ENCODE measurements at regions not wholly inside any gene's neighbourhood (a gene's known extent, or its start where the extent isn't known, plus 50 kb on each side); places are given as distances from the start of the nearest gene placed in this dataset.
"Not testable (repeated sequence)": the region's sequence is repeated elsewhere in the genome, so short reads cannot be mapped to it uniquely, and the experiment has no call there.

- dilution Hi-C loops (cut with MboI; ENCODE audit: extremely low pct_ligation_motif_present, low sequenced_read_pairs) = no loop called here
Observed at GRCh38 chr4:138788267-138788790, 227.3 kb upstream of the NOCT start.

GRCh38 chr4:138779761-138780160, 235.8 kb upstream of the NOCT start:
- FAIRE-seq; dilution Hi-C loops (cut with MboI; ENCODE audit: extremely low pct_ligation_motif_present, low sequenced_read_pairs); H3K79me2 ChIP-seq (ENCODE audit: control insufficient read depth, insufficient read depth, low read length): not testable (repeated sequence)

More at GRCh38 chr4:138788267-138788790, 227.3 kb upstream of the NOCT start:
- DNase-seq (ENCODE audit: low read depth, low spot score) (no peak), FAIRE-seq (no peak)
- Histone ChIP-seq H3K9ac (ENCODE audit: control insufficient read depth, extremely low read depth, insufficient read depth, low read length) (no peak overlapping the region), H2AFZ (ENCODE audit: control insufficient read depth, low read length) (no peak overlapping the region), H3K4me3 (ENCODE audit: control insufficient read depth in 2 of 3, extremely low read depth in 1 of 3, insufficient read depth in 2 of 3, low read depth in 1 of 3, low read length in 3 of 3) (no peak overlapping the region), H3K36me3 (ENCODE audit: control insufficient read depth in 2 of 2, extremely low read depth in 1 of 2, insufficient read depth in 2 of 2, low read length in 2 of 2) (no peaks in the 10 kb centered on the region), H3K27ac (ENCODE audit: control insufficient read depth, insufficient read depth, low read length) (no peak overlapping the region), H3K27me3 (ENCODE audit: control insufficient read depth, extremely low read depth, insufficient read depth, low read length) (no peaks in the 10 kb centered on the region), H3K4me2 (ENCODE audit: control insufficient read depth, extremely low read depth, insufficient read depth, low read depth, low read length) (no peak overlapping the region), H4K20me1 (ENCODE audit: control insufficient read depth, extremely low read depth, insufficient read depth, low read length) (no peaks in the 10 kb centered on the region), H3K79me2 (ENCODE audit: control insufficient read depth, insufficient read depth, low read length) (no peaks in the 10 kb centered on the region), H3K4me1 (ENCODE audit: control insufficient read depth, extremely low read depth, insufficient read depth, low read length) (no peaks in the 10 kb centered on the region), H3K9me3 (ENCODE audit: control insufficient read depth, low read depth, low read length) (no peaks in the 10 kb centered on the region), H3K9me1 (ENCODE audit: control insufficient read depth, extremely low read depth, insufficient read depth, low read length) (no peaks in the 10 kb centered on the region)
- TF ChIP-seq EZH2 (IDR thresholded peaks at IDR 0.05; ENCODE audit: low read length) (no peak), CTCF (optimal IDR thresholded peaks at IDR 0.05 in 1 of 3, IDR thresholded peaks at IDR 0.05 in 1 of 3, conservative IDR thresholded peaks at IDR 0.05 in 1 of 3; ENCODE audit: extremely low read depth in 1 of 3, insufficient read depth in 2 of 3, low read length in 3 of 3) (no peak)

GRCh38 chr4:138775890-138776289, 239.7 kb upstream of the NOCT start:
- H3K27me3 ChIP-seq (ENCODE audit: control insufficient read depth, extremely low read depth, insufficient read depth, low read length) = no peaks in the 10 kb centered on the region
- no peaks in the 10 kb centered on the region for H4K20me1 ChIP-seq (ENCODE audit: control insufficient read depth, extremely low read depth, insufficient read depth, low read length)
- H2AFZ ChIP-seq (ENCODE audit: control insufficient read depth, low read length) = no peak overlapping the region
- no peak overlapping the region for H3K4me3 ChIP-seq (ENCODE audit: control insufficient read depth in 2 of 3, extremely low read depth in 1 of 3, insufficient read depth in 2 of 3, low read depth in 1 of 3, low read length in 3 of 3)
- H3K79me2 ChIP-seq (ENCODE audit: control insufficient read depth, insufficient read depth, low read length) = no peaks in the 10 kb centered on the region
- H3K4me2 ChIP-seq (ENCODE audit: control insufficient read depth, extremely low read depth, insufficient read depth, low read depth, low read length) = no peak overlapping the region
- no peaks in the 10 kb centered on the region for H3K4me1 ChIP-seq (ENCODE audit: control insufficient read depth, extremely low read depth, insufficient read depth, low read length)
- H3K36me3 ChIP-seq (ENCODE audit: control insufficient read depth in 2 of 2, extremely low read depth in 1 of 2, insufficient read depth in 2 of 2, low read length in 2 of 2) = no peaks in the 10 kb centered on the region
- H3K27ac ChIP-seq (ENCODE audit: control insufficient read depth, insufficient read depth, low read length) = no peak overlapping the region
- DNase-seq (ENCODE audit: low read depth, low spot score) (no peak), FAIRE-seq (no peak)
- no peak overlapping the region for H3K9ac ChIP-seq (ENCODE audit: control insufficient read depth, extremely low read depth, insufficient read depth, low read length)
- dilution Hi-C loops (cut with MboI; ENCODE audit: extremely low pct_ligation_motif_present, low sequenced_read_pairs) = no loop called here
- H3K9me1 ChIP-seq (ENCODE audit: control insufficient read depth, extremely low read depth, insufficient read depth, low read length) = no peaks in the 10 kb centered on the region
- H3K9me3 ChIP-seq (ENCODE audit: control insufficient read depth, low read depth, low read length) = no peaks in the 10 kb centered on the region
- TF ChIP-seq EZH2 (IDR thresholded peaks at IDR 0.05; ENCODE audit: low read length) = no peak
- TF ChIP-seq CTCF (optimal IDR thresholded peaks at IDR 0.05 in 1 of 3, IDR thresholded peaks at IDR 0.05 in 1 of 3, conservative IDR thresholded peaks at IDR 0.05 in 1 of 3; ENCODE audit: extremely low read depth in 1 of 3, insufficient read depth in 2 of 3, low read length in 3 of 3) = no peak

More at GRCh38 chr4:138779761-138780160, 235.8 kb upstream of the NOCT start:
- H3K36me3 ChIP-seq (ENCODE audit: control insufficient read depth in 2 of 2, extremely low read depth in 1 of 2, insufficient read depth in 2 of 2, low read length in 2 of 2); H3K4me2 ChIP-seq (ENCODE audit: control insufficient read depth, extremely low read depth, insufficient read depth, low read depth, low read length); DNase-seq (ENCODE audit: low read depth, low spot score); H3K9ac ChIP-seq (ENCODE audit: control insufficient read depth, extremely low read depth, insufficient read depth, low read length); H3K4me1 ChIP-seq (ENCODE audit: control insufficient read depth, extremely low read depth, insufficient read depth, low read length); H4K20me1 ChIP-seq (ENCODE audit: control insufficient read depth, extremely low read depth, insufficient read depth, low read length); H2AFZ ChIP-seq (ENCODE audit: control insufficient read depth, low read length); H3K9me1 ChIP-seq (ENCODE audit: control insufficient read depth, extremely low read depth, insufficient read depth, low read length); H3K9me3 ChIP-seq (ENCODE audit: control insufficient read depth, low read depth, low read length); H3K27me3 ChIP-seq (ENCODE audit: control insufficient read depth, extremely low read depth, insufficient read depth, low read length); H3K27ac ChIP-seq (ENCODE audit: control insufficient read depth, insufficient read depth, low read length); H3K4me3 ChIP-seq (ENCODE audit: control insufficient read depth in 2 of 3, extremely low read depth in 1 of 3, insufficient read depth in 2 of 3, low read depth in 1 of 3, low read length in 3 of 3): not testable (repeated sequence)
